CD4-positive, CD25-positive, alpha-beta regulatory T cell (primary cell): ENCODE measurements at regions not wholly inside any gene's neighbourhood (a gene's known extent, or its start where the extent isn't known, plus 50 kb on each side); places are given as distances from the start of the nearest gene placed in this dataset.

ENCODE experiments used
- ATAC-seq, 2 donors: fragments of 150-1000 bp; cut with Tn5 transposase; one replicate each; pipeline ENCODE4 v1.10.0; 2021; ENCODE audit warnings: low read depth in 2 of 2, moderate number of reproducible peaks in 2 of 2, moderate library complexity in 1 of 2
- DNase-seq, 3 donors: peaks; one replicate each; pipeline versions ENCODE4 v3.0.0 to v3.0.0-alpha.2; 2012 to 2022; ENCODE audit warnings: mixed read lengths in 1 of 3
- H3K27ac ChIP-seq: one replicate; pipeline ENCODE4 v1.7.0; 2013; ENCODE audit warnings: mild to moderate bottlenecking, low read length; ENCODE audit not compliant: insufficient read depth, poor library complexity, severe bottlenecking
- H3K27me3 ChIP-seq: one replicate; pipeline ENCODE4 v1.7.0; 2013; ENCODE audit warnings: low read length; ENCODE audit not compliant: control insufficient read depth, insufficient read depth
- H3K36me3 ChIP-seq: one replicate; pipeline ENCODE4 v1.7.0; 2013; ENCODE audit warnings: mild to moderate bottlenecking, low read length, moderate library complexity; ENCODE audit not compliant: control insufficient read depth, insufficient read depth
- H3K4me1 ChIP-seq: 2 replicates; pipeline ENCODE4 v1.7.0; 2013; ENCODE audit warnings: mild to moderate bottlenecking, low read length; ENCODE audit not compliant: insufficient read depth, control insufficient read depth, poor library complexity, severe bottlenecking
- H3K4me3 ChIP-seq: one replicate; pipeline ENCODE4 v1.7.0; 2013; ENCODE audit warnings: low read depth, mild to moderate bottlenecking, low read length, moderate library complexity
- H3K9me3 ChIP-seq, 2 experiments: 1 replicate in 1 of 2; 2 replicates in 1 of 2; pipeline ENCODE4 v1.7.0; 2013; ENCODE audit warnings: low read length in 2 of 2, mild to moderate bottlenecking in 1 of 2, moderate library complexity in 1 of 2; ENCODE audit not compliant: control insufficient read depth in 2 of 2
- H3K27ac Mint-ChIP-seq, 3 donors: one replicate each; pipeline ENCODE4 v1.8.0; 2020 to 2022; ENCODE audit warnings: mild to moderate bottlenecking in 3 of 3, mixed read lengths in 3 of 3, moderate library complexity in 2 of 3
- H3K27me3 Mint-ChIP-seq: one replicate; pipeline ENCODE4 v1.8.0; 2022; ENCODE audit warnings: mild to moderate bottlenecking, mixed read lengths
- H3K36me3 Mint-ChIP-seq: one replicate; pipeline ENCODE4 v1.8.0; 2020; ENCODE audit warnings: mixed read lengths
- H3K4me1 Mint-ChIP-seq, 4 donors: one replicate each; pipeline ENCODE4 v1.8.0; 2020 to 2022; ENCODE audit warnings: mixed read lengths in 4 of 4, mild to moderate bottlenecking in 1 of 4
- H3K4me3 Mint-ChIP-seq, 4 donors: one replicate each; pipeline ENCODE4 v1.8.0; 2020 to 2022; ENCODE audit warnings: mild to moderate bottlenecking in 4 of 4, mixed read lengths in 4 of 4, moderate library complexity in 3 of 4
- H3K9me3 Mint-ChIP-seq, 7 donors: one replicate each; pipeline ENCODE4 v1.8.0; 2020 to 2022; ENCODE audit warnings: mixed read lengths in 7 of 7, mild to moderate bottlenecking in 3 of 7, moderate library complexity in 2 of 7

DNA sequence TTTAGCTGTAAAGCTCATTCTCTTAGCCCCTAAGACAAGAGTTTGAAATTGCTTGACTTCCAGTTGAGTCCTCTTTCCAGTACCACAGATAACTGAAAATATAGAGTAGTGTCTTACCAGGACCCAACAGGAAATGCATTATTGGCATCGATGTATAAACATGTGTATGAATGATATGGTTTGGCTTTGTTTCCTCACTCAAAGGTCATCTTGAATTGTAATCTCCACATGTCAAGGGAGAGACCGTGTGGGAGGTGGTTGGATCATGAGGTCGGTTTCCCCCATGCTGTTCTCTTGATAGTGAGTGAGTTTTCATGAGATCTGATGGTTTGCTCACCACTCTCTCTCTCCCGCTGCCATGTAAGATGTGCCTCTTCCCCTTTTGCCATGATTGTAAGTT is 745.0 kb downstream of the TMEM182 start:
- no peak overlapping the region for H3K4me3 Mint-ChIP-seq
- no peaks in the 10 kb centered on the region for H3K27me3 ChIP-seq
- peaks cover 0 to 26% (median 4%) of the 10 kb centered on the region in 7 donors for H3K9me3 Mint-ChIP-seq
- no peak overlapping the region for H3K27ac ChIP-seq
- H3K36me3 ChIP-seq, result no peaks in the 10 kb centered on the region
- H3K36me3 Mint-ChIP-seq, result no peaks in the 10 kb centered on the region
- no peak for DNase-seq
- H3K27ac Mint-ChIP-seq, result no peak overlapping the region
- no peaks in the 10 kb centered on the region for H3K4me1 Mint-ChIP-seq
- no peaks in the 10 kb centered on the region for H3K9me3 ChIP-seq
- H3K27me3 Mint-ChIP-seq, result peaks cover 4% of the 10 kb centered on the region
- no peak for ATAC-seq
- no peaks in the 10 kb centered on the region for H3K4me1 ChIP-seq
- no peak overlapping the region for H3K4me3 ChIP-seq

DNA sequence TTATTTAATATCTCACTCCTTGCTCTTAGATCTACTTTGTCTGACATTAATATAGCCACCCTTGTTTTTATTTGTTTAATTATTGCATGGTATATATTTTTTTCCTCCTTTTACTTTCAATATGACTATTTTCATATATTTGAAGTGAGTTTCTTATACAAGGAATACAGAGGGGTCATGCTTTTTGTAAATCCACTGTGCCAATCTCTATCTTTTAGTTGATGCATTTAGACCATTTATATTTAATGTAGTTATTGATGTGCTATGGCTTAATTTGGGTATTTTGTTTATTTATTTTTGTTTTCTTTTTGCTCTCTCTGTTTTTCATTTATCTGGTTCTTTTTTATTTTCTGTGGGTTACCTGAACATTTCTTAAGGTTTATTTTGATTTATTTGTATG is 750.6 kb downstream of the TMEM182 start:
- Mint-ChIP-seq H3K27me3 (no peaks in the 10 kb centered on the region), H3K4me1 (no peaks in the 10 kb centered on the region)
- no peak for DNase-seq

DNA sequence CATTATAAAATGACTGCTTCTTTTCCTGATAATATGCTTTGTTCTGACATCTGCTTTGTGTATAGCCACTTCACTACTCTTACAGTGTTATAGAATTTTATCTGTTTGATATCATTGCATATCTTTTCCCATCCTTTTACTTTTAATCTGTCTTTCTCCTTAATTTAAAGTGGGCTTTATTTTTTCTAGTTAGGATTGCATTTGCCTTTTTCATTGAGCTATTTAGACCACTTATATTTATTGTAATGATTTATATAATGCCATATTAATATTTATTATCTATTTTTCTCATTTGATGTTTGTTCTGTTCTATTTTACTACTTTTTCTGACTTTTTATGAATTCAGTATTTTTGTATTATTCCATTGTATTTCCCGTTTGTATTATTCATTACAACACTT is 758.7 kb downstream of the TMEM182 start:
- Mint-ChIP-seq H3K27me3 (no peaks in the 10 kb centered on the region), H3K4me1 (no peaks in the 10 kb centered on the region)

More for the DNA sequence above, 750.6 kb downstream of the TMEM182 start:
- ATAC-seq, result no peak
- H3K27ac Mint-ChIP-seq, result no peak overlapping the region
- H3K27me3 ChIP-seq, result no peaks in the 10 kb centered on the region
- peaks cover 0 to 27% (median 4%) of the 10 kb centered on the region in 7 donors for H3K9me3 Mint-ChIP-seq
- H3K4me3 ChIP-seq, result no peak overlapping the region
- H3K27ac ChIP-seq, result no peak overlapping the region
- H3K9me3 ChIP-seq, result no peaks in the 10 kb centered on the region
- H3K36me3 ChIP-seq, result no peaks in the 10 kb centered on the region
- H3K36me3 Mint-ChIP-seq, result no peaks in the 10 kb centered on the region
- no peak overlapping the region for H3K4me3 Mint-ChIP-seq
- no peaks in the 10 kb centered on the region for H3K4me1 ChIP-seq

DNA sequence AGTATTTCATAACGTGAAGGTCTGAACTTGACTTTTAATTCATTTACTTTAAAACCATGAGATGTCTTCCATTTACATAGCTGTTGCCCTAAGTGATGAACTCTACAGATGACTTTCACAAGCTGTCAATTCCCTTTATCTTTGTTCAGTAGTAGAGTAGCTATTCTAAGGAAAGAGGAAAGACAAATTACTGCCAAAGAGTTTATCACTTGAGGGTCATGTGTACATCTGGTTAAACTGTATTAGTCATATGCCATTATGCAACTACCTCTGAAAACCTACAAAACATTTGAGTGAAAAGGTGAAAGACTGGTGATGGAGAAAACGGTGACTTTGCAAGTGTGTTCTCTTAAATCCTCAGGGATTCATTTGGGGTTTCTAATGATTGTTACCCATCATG is 763.9 kb downstream of the TMEM182 start:
- Histone ChIP-seq H3K36me3 (no peaks in the 10 kb centered on the region), H3K4me3 (no peak overlapping the region), H3K9me3 (peaks cover 1 to 3% of the 10 kb centered on the region in 2 experiments), H3K27ac (no peak overlapping the region), H3K4me1 (no peaks in the 10 kb centered on the region), H3K27me3 (no peaks in the 10 kb centered on the region)
- Mint-ChIP-seq H3K9me3 (peaks cover 0 to 18% (median 6%) of the 10 kb centered on the region in 7 donors), H3K27me3 (no peaks in the 10 kb centered on the region), H3K36me3 (no peaks in the 10 kb centered on the region), H3K4me3 (no peak overlapping the region), H3K27ac (no peak overlapping the region), H3K4me1 (no peaks in the 10 kb centered on the region)
- no peak for ATAC-seq
- DNase-seq, result no peak

More for the DNA sequence above, 758.7 kb downstream of the TMEM182 start:
- H3K27ac ChIP-seq, result no peak overlapping the region
- no peaks in the 10 kb centered on the region for H3K36me3 ChIP-seq
- ATAC-seq (no peak), DNase-seq (no peak)
- H3K9me3 Mint-ChIP-seq, result peaks cover 0 to 8% (median 0%) of the 10 kb centered on the region in 7 donors
- no peaks in the 10 kb centered on the region for H3K27me3 ChIP-seq
- no peak overlapping the region for H3K4me3 Mint-ChIP-seq
- no peaks in the 10 kb centered on the region for H3K36me3 Mint-ChIP-seq
- no peak overlapping the region for H3K27ac Mint-ChIP-seq
- H3K4me1 ChIP-seq, result no peaks in the 10 kb centered on the region
- H3K9me3 ChIP-seq, result no peaks in the 10 kb centered on the region
- no peak overlapping the region for H3K4me3 ChIP-seq

DNA sequence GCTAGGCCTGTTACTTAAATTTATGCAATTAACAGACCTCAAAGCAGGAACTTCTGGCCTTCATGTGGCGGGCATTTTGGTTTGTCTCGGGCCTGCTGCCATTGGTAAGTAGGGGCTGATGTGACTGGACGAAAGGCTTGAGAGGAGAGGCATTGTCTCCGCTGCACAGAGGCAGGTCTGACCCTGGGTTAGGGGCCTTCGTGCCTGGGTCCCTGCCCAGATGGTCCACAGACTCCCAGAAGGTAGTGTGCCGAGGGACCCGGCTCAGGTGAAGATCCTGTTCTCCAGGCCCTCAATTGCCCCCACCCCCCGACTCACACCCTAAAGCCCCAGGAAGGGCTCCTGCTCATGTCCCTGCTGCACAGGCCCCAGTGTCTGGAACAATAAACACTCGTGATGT is 764.9 kb downstream of the TMEM182 start:
- no peaks in the 10 kb centered on the region for H3K27me3 ChIP-seq
- no peak overlapping the region for H3K27ac ChIP-seq
- ATAC-seq (no peak), DNase-seq (no peak)
- H3K9me3 Mint-ChIP-seq, result peaks cover 0 to 18% (median 6%) of the 10 kb centered on the region in 7 donors
- H3K4me3 Mint-ChIP-seq, result no peak overlapping the region
- no peaks in the 10 kb centered on the region for H3K27me3 Mint-ChIP-seq
- H3K4me3 ChIP-seq, result no peak overlapping the region
- no peaks in the 10 kb centered on the region for H3K36me3 ChIP-seq
- H3K27ac Mint-ChIP-seq, result no peak overlapping the region
- H3K4me1 Mint-ChIP-seq, result no peaks in the 10 kb centered on the region
- no peaks in the 10 kb centered on the region for H3K36me3 Mint-ChIP-seq
- H3K9me3 ChIP-seq, result peaks cover 1 to 3% of the 10 kb centered on the region in 2 experiments
- no peaks in the 10 kb centered on the region for H3K4me1 ChIP-seq

DNA sequence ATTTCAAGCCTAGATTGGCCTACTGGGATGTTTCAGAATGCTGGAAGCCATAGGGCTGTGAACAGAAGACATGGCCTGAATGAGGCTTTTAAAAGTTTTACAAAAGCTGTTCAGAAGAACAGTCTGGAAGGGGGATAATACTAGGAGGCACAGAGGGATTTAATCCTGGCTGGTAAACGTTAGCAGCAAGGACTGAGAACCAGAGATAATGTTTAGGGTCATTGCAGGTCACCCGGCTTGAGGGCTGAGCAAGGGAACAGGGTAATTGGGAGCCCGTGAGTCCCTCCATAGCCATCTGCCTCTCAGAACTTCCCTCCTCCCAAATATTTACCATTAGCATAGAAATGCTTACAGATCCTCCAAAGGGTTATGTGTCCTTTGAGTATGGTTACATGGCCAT is 765.4 kb downstream of the TMEM182 start:
- H3K36me3 ChIP-seq, result no peaks in the 10 kb centered on the region
- no peaks in the 10 kb centered on the region for H3K27me3 Mint-ChIP-seq
- H3K4me3 ChIP-seq, result no peak overlapping the region
- H3K36me3 Mint-ChIP-seq, result no peaks in the 10 kb centered on the region
- no peaks in the 10 kb centered on the region for H3K4me1 Mint-ChIP-seq
- ATAC-seq (no peak), DNase-seq (no peak)
- no peak overlapping the region for H3K4me3 Mint-ChIP-seq
- H3K9me3 Mint-ChIP-seq, result peaks cover 0 to 18% (median 6%) of the 10 kb centered on the region in 7 donors
- no peaks in the 10 kb centered on the region for H3K27me3 ChIP-seq
- H3K27ac Mint-ChIP-seq, result no peak overlapping the region
- H3K27ac ChIP-seq, result no peak overlapping the region
- H3K9me3 ChIP-seq, result peaks cover 1 to 3% of the 10 kb centered on the region in 2 experiments
- no peaks in the 10 kb centered on the region for H3K4me1 ChIP-seq

DNA sequence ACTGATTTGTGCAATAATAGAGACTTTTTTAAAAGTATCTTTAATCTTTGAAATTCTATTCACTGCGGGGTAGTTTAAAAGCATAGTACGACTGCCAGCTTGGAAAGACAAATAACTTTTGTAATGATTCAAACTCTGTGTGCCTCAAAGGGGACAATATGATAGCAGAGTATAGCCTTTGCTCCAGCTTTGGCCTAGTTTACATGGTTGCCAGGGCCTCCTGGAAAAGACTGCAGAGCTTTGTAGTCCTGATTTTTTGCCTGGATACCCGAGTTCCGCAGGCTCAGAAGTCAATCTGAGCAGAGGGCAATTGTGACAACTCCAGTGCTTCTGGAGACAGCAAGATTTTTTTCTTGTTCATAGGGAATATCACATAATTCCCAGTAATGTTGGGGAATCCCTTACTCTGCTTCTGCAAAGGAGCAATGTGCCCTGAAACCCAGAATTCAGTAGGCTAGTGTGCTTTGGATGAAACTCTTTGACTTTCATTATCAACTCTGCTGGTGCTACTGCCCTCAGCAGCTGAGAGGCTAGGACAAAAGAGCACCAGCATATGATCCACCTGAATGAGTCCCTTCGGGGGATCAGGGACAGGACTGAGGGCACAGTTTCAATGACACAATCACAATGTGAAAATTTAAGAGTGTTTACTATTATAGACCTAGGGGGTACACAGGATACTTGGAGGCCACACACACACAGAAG is 768.1 kb downstream of the TMEM182 start:
- no peaks in the 10 kb centered on the region for H3K4me1 Mint-ChIP-seq
- no peak overlapping the region for H3K27ac Mint-ChIP-seq
- H3K4me3 ChIP-seq, result no peak overlapping the region
- DNase-seq (no peak), ATAC-seq (no peak)
- no peaks in the 10 kb centered on the region for H3K27me3 Mint-ChIP-seq
- no peak overlapping the region for H3K27ac ChIP-seq
- no peaks in the 10 kb centered on the region for H3K36me3 ChIP-seq
- no peaks in the 10 kb centered on the region for H3K27me3 ChIP-seq
- H3K4me3 Mint-ChIP-seq, result no peak overlapping the region
- H3K4me1 ChIP-seq, result no peaks in the 10 kb centered on the region
- peaks cover 1 to 3% of the 10 kb centered on the region in 2 experiments for H3K9me3 ChIP-seq
- no peaks in the 10 kb centered on the region for H3K36me3 Mint-ChIP-seq
- peaks cover 1 to 17% (median 9%) of the 10 kb centered on the region in 7 donors for H3K9me3 Mint-ChIP-seq

DNA sequence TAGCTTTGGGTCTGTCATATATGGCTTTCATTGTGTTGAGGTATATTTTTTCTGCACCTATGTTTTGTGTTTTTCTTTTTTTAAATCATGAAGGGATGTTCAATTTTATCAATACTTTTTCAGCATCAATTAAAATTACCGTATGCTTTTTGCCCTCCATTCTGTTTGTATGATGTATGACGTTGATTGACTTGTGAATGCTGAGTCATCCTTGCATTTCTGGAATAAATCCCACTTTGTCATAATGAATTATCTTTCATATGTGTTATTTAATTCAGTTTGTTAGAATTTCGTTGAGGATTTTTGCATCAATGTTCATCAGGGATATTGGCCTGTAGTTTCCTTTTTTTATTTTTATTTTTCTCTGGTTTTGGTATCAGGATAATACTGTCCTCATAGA is 790.9 kb downstream of the TMEM182 start:
- Mint-ChIP-seq H3K4me1 (peaks cover 0 to 2% (median 0%) of the 10 kb centered on the region in 4 donors), H3K9me3 (peaks cover 0 to 41% (median 7%) of the 10 kb centered on the region in 7 donors)

More for the DNA sequence above, 790.9 kb downstream of the TMEM182 start:
- H3K9me3 ChIP-seq, result peaks cover 0 to 11% of the 10 kb centered on the region in 2 experiments
- Mint-ChIP-seq H3K27me3 (no peaks in the 10 kb centered on the region), H3K27ac (no peak overlapping the region), H3K36me3 (no peaks in the 10 kb centered on the region), H3K4me3 (no peak overlapping the region)
- no peaks in the 10 kb centered on the region for H3K27me3 ChIP-seq
- no peak overlapping the region for H3K27ac ChIP-seq
- no peak overlapping the region for H3K4me3 ChIP-seq
- no peaks in the 10 kb centered on the region for H3K36me3 ChIP-seq
- ATAC-seq (no peak), DNase-seq (no peak)
- no peaks in the 10 kb centered on the region for H3K4me1 ChIP-seq
